B cell (primary cell): ENCODE measurements at regions not wholly inside any gene's neighbourhood (a gene's known extent, or its start where the extent isn't known, plus 50 kb on each side); places are given as distances from the start of the nearest gene placed in this dataset.
A peak's percentile ranks its signal among the peaks of the same experiment; 100 is the strongest.
"Not testable (repeated sequence)": the region's sequence is repeated elsewhere in the genome, so short reads cannot be mapped to it uniquely, and the experiment has no call there.

Source experiments
- ATAC-seq: fragments of 200-7000 bp; cut with Tn5 transposase; one replicate; pipeline ENCODE4 v1.10.0; 2021; ENCODE audit warnings: low read depth, mild to moderate bottlenecking, moderate number of reproducible peaks, moderate library complexity
- CTCF ChIA-PET: fragments of 350-600 bp; sonication (Branson Sonifier 250); formaldehyde crosslinking; loops from one replicate; lab custom pipeline; 2021; ENCODE audit warnings: antibody characterized with exemption, inconsistent platforms; lab: Charles Lee
- POLR2A ChIA-PET: fragments of 350-600 bp; sonication (Branson Sonifier 250); formaldehyde crosslinking; loops from one replicate; lab custom pipeline; 2021; ENCODE audit warnings: antibody characterized with exemption; lab: Charles Lee
- DNase-seq: peaks from one replicate; pipeline ENCODE4 v3.0.0; 2013
- H2AFZ ChIP-seq: 2 replicates; pipeline ENCODE4 v1.6.1; 2012; ENCODE audit warnings: mild to moderate bottlenecking, low read depth, low read length; ENCODE audit not compliant: insufficient read depth, poor library complexity, severe bottlenecking
- H3K27ac ChIP-seq, 2 donors: 1 replicate in 1 of 2; 2 replicates in 1 of 2; pipeline ENCODE4 v1.5.1; 2012 to 2013; ENCODE audit warnings: low read length in 2 of 2, mild to moderate bottlenecking in 2 of 2, moderate library complexity in 1 of 2
- H3K27me3 ChIP-seq, 4 experiments: fragments of 200-600 bp in 1 of 4; sonication (generic) in 1 of 4; replicated peaks in 1 of 4; 1 replicate in 2 of 4; 2 replicates in 2 of 4; pipeline versions ENCODE4 v1.6.1 to v1.7.0; 2013 to 2016; ENCODE audit warnings: low read length in 3 of 4, mild to moderate bottlenecking in 2 of 4, mixed read lengths in 1 of 4, moderate library complexity in 1 of 4; ENCODE audit not compliant: insufficient read depth in 4 of 4, control insufficient read depth in 3 of 4; ENCODE audit errors: control extremely low read depth in 1 of 4
- H3K36me3 ChIP-seq, 2 experiments: replicated peaks in 1 of 2; 1 replicate in 1 of 2; 2 replicates in 1 of 2; pipeline versions ENCODE4 v1.6.1 to v1.7.1; 2013; ENCODE audit warnings: low read length in 1 of 2; ENCODE audit not compliant: insufficient read depth in 2 of 2, control insufficient read depth in 1 of 2; ENCODE audit errors: control extremely low read depth in 1 of 2, extremely low read depth in 1 of 2
- H3K4me1 ChIP-seq, 2 donors: fragments of 200-600 bp in 1 of 2; sonication (generic) in 1 of 2; 1 replicate in 1 of 2; 2 replicates in 1 of 2; pipeline versions ENCODE4 v1.5.1 to v1.6.1; 2013 to 2017; ENCODE audit warnings: low read length in 2 of 2; ENCODE audit not compliant: control insufficient read depth in 2 of 2, insufficient read depth in 2 of 2
- H3K4me2 ChIP-seq: replicated peaks from 2 replicates; pipeline ENCODE3; 2012; ENCODE audit warnings: mild to moderate bottlenecking, low read depth, low read length; ENCODE audit not compliant: poor library complexity, severe bottlenecking
- H3K4me3 ChIP-seq, 5 experiments: fragments of 200-600 bp in 1 of 5; sonication (generic) in 1 of 5; 1 replicate in 3 of 5; 2 replicates in 2 of 5; pipeline versions ENCODE4 v1.5.1 to v1.7.0; 2011 to 2016; ENCODE audit warnings: low read length in 4 of 5, mild to moderate bottlenecking in 4 of 5, low read depth in 2 of 5, control low read depth in 1 of 5, moderate library complexity in 1 of 5; ENCODE audit not compliant: insufficient read depth in 1 of 5; ENCODE audit errors: control extremely low read depth in 1 of 5, extremely low read depth in 1 of 5
- H3K79me2 ChIP-seq: fragments of 200-600 bp; sonication (generic); one replicate; pipeline ENCODE4 v1.6.0; 2016; ENCODE audit warnings: low read length; ENCODE audit not compliant: control insufficient read depth, insufficient read depth
- H3K9ac ChIP-seq: fragments of 200-600 bp; sonication (generic); 2 replicates; pipeline ENCODE4 v1.6.1; 2017; ENCODE audit warnings: mild to moderate bottlenecking, low read length, moderate library complexity
- H3K9me3 ChIP-seq, 3 donors: one replicate each; pipeline versions ENCODE4 v1.6.1 to v1.7.1; 2013; ENCODE audit warnings: low read length in 2 of 3; ENCODE audit not compliant: control insufficient read depth in 2 of 3, insufficient read depth in 1 of 3; ENCODE audit errors: control extremely low read depth in 1 of 3
- H4K20me1 ChIP-seq: 2 replicates; pipeline ENCODE4 v1.6.0; 2012; ENCODE audit warnings: mild to moderate bottlenecking, low read length; ENCODE audit not compliant: insufficient read depth, control insufficient read depth, poor library complexity, severe bottlenecking
- H3K27ac Mint-ChIP-seq: one replicate; pipeline ENCODE4 v1.8.0; 2021; ENCODE audit warnings: mixed read lengths
- H3K27me3 Mint-ChIP-seq: one replicate; pipeline ENCODE4 v1.8.0; 2021; ENCODE audit warnings: mixed read lengths
- H3K4me1 Mint-ChIP-seq: one replicate; pipeline ENCODE4 v1.8.0; 2021; ENCODE audit warnings: mixed read lengths
- H3K4me3 Mint-ChIP-seq: one replicate; pipeline ENCODE4 v1.8.0; 2021; ENCODE audit warnings: mixed read lengths
- H3K9me3 Mint-ChIP-seq: one replicate; pipeline ENCODE4 v1.8.0; 2022; ENCODE audit warnings: mixed read lengths; ENCODE audit not compliant: insufficient read depth
- EZH2 ChIP-seq: IDR thresholded peaks from 2 replicates; pipeline ENCODE4 v1.6.1; 2012; ENCODE audit warnings: borderline replicate concordance, low read depth, mild to moderate bottlenecking, moderate library complexity, low read length; ENCODE audit not compliant: insufficient read depth, poor library complexity, severe bottlenecking
- WGBS: methylation state at CpG from one replicate; pipeline ENCODE4 v1.1.5; 2013; ENCODE audit warnings: missing lambda C conversion rate; ENCODE audit not compliant: insufficient coverage; 5-methylcytosine and 5-hydroxymethylcytosine counted together
- intact Hi-C: fragments of 100-400 bp; cut with micrococcal nuclease; formaldehyde crosslinking; loops from one replicate; pipeline ENCODE4 v1.10.0; 2022
- TF ChIP-seq, protein P1 (sequence below): fragments of 200-600 bp; IDR thresholded peaks from one replicate; pipeline ENCODE4 v1.8.0; 2022; ENCODE audit warnings: antibody characterized with exemption, mild to moderate bottlenecking

- WGBS: 4% methylated on average over 19 of the region's 24 CpGs
Observed at GRCh38 chr13:25018729-25019115, 77.2 kb upstream of the PABPC3 start.

GRCh38 chr13:25019741-25020140, 76.2 kb upstream of the PABPC3 start:
- H3K4me1 Mint-ChIP-seq: peaks cover 12% of the 10 kb centered on the region
- not testable (repeated sequence) for H2AFZ ChIP-seq

More at GRCh38 chr13:25018729-25019115, 77.2 kb upstream of the PABPC3 start:
- no peak for ATAC-seq
- H3K4me1 Mint-ChIP-seq: peaks cover 12% of the 10 kb centered on the region
- no peaks in the 10 kb centered on the region for H3K9me3 ChIP-seq
- intact Hi-C loops: loop anchor here (1.0 kb wide), 1 partner anchor 19 kb away; no protein-coding TSS in a partner anchor
- no peaks in the 10 kb centered on the region for H3K36me3 ChIP-seq
- ChIA-PET CTCF (interaction anchor here (2.0 kb wide), 1 partner anchor 14 kb away, joined by 6 read pairs; no protein-coding TSS in a partner anchor), POLR2A (no interaction called here)
- DNase-seq: no peak
- no peaks in the 10 kb centered on the region for H3K9me3 Mint-ChIP-seq
- H3K27ac Mint-ChIP-seq: no peak overlapping the region
- no peaks in the 10 kb centered on the region for H3K79me2 ChIP-seq
- H3K4me3 Mint-ChIP-seq: peak overlapping the region; percentile 93
- peak overlapping the region in 3 of 5 experiments; percentile 36 to 60 (median 58) for H3K4me3 ChIP-seq
- no peak for TF ChIP-seq EZH2
- TF ChIP-seq, protein P1, sequence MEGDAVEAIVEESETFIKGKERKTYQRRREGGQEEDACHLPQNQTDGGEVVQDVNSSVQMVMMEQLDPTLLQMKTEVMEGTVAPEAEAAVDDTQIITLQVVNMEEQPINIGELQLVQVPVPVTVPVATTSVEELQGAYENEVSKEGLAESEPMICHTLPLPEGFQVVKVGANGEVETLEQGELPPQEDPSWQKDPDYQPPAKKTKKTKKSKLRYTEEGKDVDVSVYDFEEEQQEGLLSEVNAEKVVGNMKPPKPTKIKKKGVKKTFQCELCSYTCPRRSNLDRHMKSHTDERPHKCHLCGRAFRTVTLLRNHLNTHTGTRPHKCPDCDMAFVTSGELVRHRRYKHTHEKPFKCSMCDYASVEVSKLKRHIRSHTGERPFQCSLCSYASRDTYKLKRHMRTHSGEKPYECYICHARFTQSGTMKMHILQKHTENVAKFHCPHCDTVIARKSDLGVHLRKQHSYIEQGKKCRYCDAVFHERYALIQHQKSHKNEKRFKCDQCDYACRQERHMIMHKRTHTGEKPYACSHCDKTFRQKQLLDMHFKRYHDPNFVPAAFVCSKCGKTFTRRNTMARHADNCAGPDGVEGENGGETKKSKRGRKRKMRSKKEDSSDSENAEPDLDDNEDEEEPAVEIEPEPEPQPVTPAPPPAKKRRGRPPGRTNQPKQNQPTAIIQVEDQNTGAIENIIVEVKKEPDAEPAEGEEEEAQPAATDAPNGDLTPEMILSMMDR: no peak
- no peak overlapping the region for H3K27ac ChIP-seq
- no peaks in the 10 kb centered on the region for H4K20me1 ChIP-seq
- H3K27me3 ChIP-seq: peaks cover 0 to 7% (median 0%) of the 10 kb centered on the region in 4 experiments
- H3K27me3 Mint-ChIP-seq: peaks cover 16% of the 10 kb centered on the region
- peaks cover 6 to 10% of the 10 kb centered on the region in 2 donors for H3K4me1 ChIP-seq
- H3K4me2 ChIP-seq: peak overlapping the region; percentile 75
- peak overlapping the region; percentile 64 for H3K9ac ChIP-seq
- H2AFZ ChIP-seq: peak overlapping the region; percentile 78

More at GRCh38 chr13:25019741-25020140, 76.2 kb upstream of the PABPC3 start:
- H3K27ac ChIP-seq, H3K27me3 ChIP-seq, H4K20me1 ChIP-seq, POLR2A ChIA-PET, CTCF ChIA-PET, ATAC-seq, H3K36me3 ChIP-seq, DNase-seq, H3K9me3 ChIP-seq, intact Hi-C loops, H3K27ac Mint-ChIP-seq, H3K4me3 ChIP-seq, H3K4me2 ChIP-seq, H3K9me3 Mint-ChIP-seq, H3K79me2 ChIP-seq, H3K9ac ChIP-seq: not testable (repeated sequence)
- 100% methylated on average over 5 of the region's 16 CpGs for WGBS
- peaks cover 15% of the 10 kb centered on the region for H3K27me3 Mint-ChIP-seq
- H3K4me3 Mint-ChIP-seq: peak overlapping the region; percentile 16
- H3K4me1 ChIP-seq: peaks cover 6 to 10% of the 10 kb centered on the region in 2 donors
